ENCODE measurements at regions not wholly inside any gene's neighbourhood (a gene's known extent, or its start where the extent isn't known, plus 50 kb on each side); places are given as distances from the start of the nearest gene placed in this dataset.

- no TSS peak for BruUV-seq (replicated peaks)
- H3K27ac ChIP-seq (ENCODE audit: low read depth, low read length, poor library complexity, severe bottlenecking), result no peak overlapping the region
- TF ChIP-seq EZH2 (IDR thresholded peaks at IDR 0.05; ENCODE audit: borderline replicate concordance, low read depth, low read length, poor library complexity, severe bottlenecking), result no peak
- TF ChIP-seq, protein P1, sequence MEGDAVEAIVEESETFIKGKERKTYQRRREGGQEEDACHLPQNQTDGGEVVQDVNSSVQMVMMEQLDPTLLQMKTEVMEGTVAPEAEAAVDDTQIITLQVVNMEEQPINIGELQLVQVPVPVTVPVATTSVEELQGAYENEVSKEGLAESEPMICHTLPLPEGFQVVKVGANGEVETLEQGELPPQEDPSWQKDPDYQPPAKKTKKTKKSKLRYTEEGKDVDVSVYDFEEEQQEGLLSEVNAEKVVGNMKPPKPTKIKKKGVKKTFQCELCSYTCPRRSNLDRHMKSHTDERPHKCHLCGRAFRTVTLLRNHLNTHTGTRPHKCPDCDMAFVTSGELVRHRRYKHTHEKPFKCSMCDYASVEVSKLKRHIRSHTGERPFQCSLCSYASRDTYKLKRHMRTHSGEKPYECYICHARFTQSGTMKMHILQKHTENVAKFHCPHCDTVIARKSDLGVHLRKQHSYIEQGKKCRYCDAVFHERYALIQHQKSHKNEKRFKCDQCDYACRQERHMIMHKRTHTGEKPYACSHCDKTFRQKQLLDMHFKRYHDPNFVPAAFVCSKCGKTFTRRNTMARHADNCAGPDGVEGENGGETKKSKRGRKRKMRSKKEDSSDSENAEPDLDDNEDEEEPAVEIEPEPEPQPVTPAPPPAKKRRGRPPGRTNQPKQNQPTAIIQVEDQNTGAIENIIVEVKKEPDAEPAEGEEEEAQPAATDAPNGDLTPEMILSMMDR (conservative IDR thresholded peaks at IDR 0.05; ENCODE audit: low read depth, low read length), result no peak
- CTCF ChIA-PET, result no interaction called here
- H3K27me3 ChIP-seq (replicated peaks; ENCODE audit: insufficient read depth, low read depth, low read length, poor library complexity), result no peaks in the 10 kb centered on the region
- no peaks in the 10 kb centered on the region for H3K4me1 ChIP-seq (ENCODE audit: insufficient read depth, low read length, poor library complexity, severe bottlenecking)
- H3K36me3 ChIP-seq (ENCODE audit: insufficient read depth, low read length, poor library complexity, severe bottlenecking), result no peaks in the 10 kb centered on the region
- POLR2A ChIA-PET (ENCODE audit: low non-redundant PET), result no interaction called here
- DNase-seq (ENCODE audit: low spot score), result no peak
- intact Hi-C loops (cut with micrococcal nuclease; ENCODE audit: unreplicated experiment), result no loop called here
- H3K9me3 ChIP-seq (ENCODE audit: low read depth, low read length, poor library complexity, severe bottlenecking), result no peaks in the 10 kb centered on the region
- no peak overlapping the region for H3K4me3 ChIP-seq (ENCODE audit: low read depth, low read length, poor library complexity, severe bottlenecking)
Observed at GRCh38 chr4:54550395-54551171, 107.2 kb upstream of the KIT start.

- intact Hi-C loops (cut with micrococcal nuclease; ENCODE audit: unreplicated experiment), result no loop called here
- no peaks in the 10 kb centered on the region for H3K4me1 ChIP-seq (ENCODE audit: insufficient read depth, low read length, poor library complexity, severe bottlenecking)
- no peak for DNase-seq (ENCODE audit: low spot score)
- no peak overlapping the region for H3K27ac ChIP-seq (ENCODE audit: low read depth, low read length, poor library complexity, severe bottlenecking)
- ChIA-PET POLR2A (ENCODE audit: low non-redundant PET) (no interaction called here), CTCF (no interaction called here)
- H3K36me3 ChIP-seq (ENCODE audit: insufficient read depth, low read length, poor library complexity, severe bottlenecking), result no peaks in the 10 kb centered on the region
- no peaks in the 10 kb centered on the region for H3K9me3 ChIP-seq (ENCODE audit: low read depth, low read length, poor library complexity, severe bottlenecking)
- TF ChIP-seq, protein P1 (conservative IDR thresholded peaks at IDR 0.05; ENCODE audit: low read depth, low read length), result no peak
- TF ChIP-seq EZH2 (IDR thresholded peaks at IDR 0.05; ENCODE audit: borderline replicate concordance, low read depth, low read length, poor library complexity, severe bottlenecking), result no peak
- H3K27me3 ChIP-seq (replicated peaks; ENCODE audit: insufficient read depth, low read depth, low read length, poor library complexity), result no peaks in the 10 kb centered on the region
- H3K4me3 ChIP-seq (ENCODE audit: low read depth, low read length, poor library complexity, severe bottlenecking), result no peak overlapping the region
- BruUV-seq (replicated peaks), result no TSS peak
Observed at GRCh38 chr4:54553001-54553400, 104.8 kb upstream of the KIT start.

- no peak for TF ChIP-seq EZH2 (IDR thresholded peaks at IDR 0.05; ENCODE audit: borderline replicate concordance, low read depth, low read length, poor library complexity, severe bottlenecking)
- TF ChIP-seq, protein P1 (conservative IDR thresholded peaks at IDR 0.05; ENCODE audit: low read depth, low read length), result no peak
- ChIA-PET POLR2A (ENCODE audit: low non-redundant PET) (no interaction called here), CTCF (no interaction called here)
- no peaks in the 10 kb centered on the region for H3K27me3 ChIP-seq (replicated peaks; ENCODE audit: insufficient read depth, low read depth, low read length, poor library complexity)
- intact Hi-C loops (cut with micrococcal nuclease; ENCODE audit: unreplicated experiment), result no loop called here
- no peak for DNase-seq (ENCODE audit: low spot score)
- BruUV-seq (replicated peaks), result no TSS peak
- no peak overlapping the region for H3K27ac ChIP-seq (ENCODE audit: low read depth, low read length, poor library complexity, severe bottlenecking)
- H3K4me1 ChIP-seq (ENCODE audit: insufficient read depth, low read length, poor library complexity, severe bottlenecking), result no peaks in the 10 kb centered on the region
- no peak overlapping the region for H3K4me3 ChIP-seq (ENCODE audit: low read depth, low read length, poor library complexity, severe bottlenecking)
- H3K36me3 ChIP-seq (ENCODE audit: insufficient read depth, low read length, poor library complexity, severe bottlenecking), result no peaks in the 10 kb centered on the region
- no peaks in the 10 kb centered on the region for H3K9me3 ChIP-seq (ENCODE audit: low read depth, low read length, poor library complexity, severe bottlenecking)
Observed at GRCh38 chr4:54554339-54554990, 103.3 kb upstream of the KIT start.
